ENCODE measurements at regions not wholly inside any gene's neighbourhood (a gene's known extent, or its start where the extent isn't known, plus 50 kb on each side); places are given as distances from the start of the nearest gene placed in this dataset.

GRCh38 chr1:84090447-84091245 lies 53.4 kb upstream of the PRKACB start:
- DNase-seq (ENCODE audit: low read depth in 2 of 2): no peak

- DNase-seq (ENCODE audit: low read depth in 2 of 2): no peak
These were observed 54.2 kb upstream of the PRKACB start for GRCh38 chr1:84089867-84090266.

- no peak for DNase-seq (ENCODE audit: low read depth in 2 of 2)
These were observed 54.6 kb upstream of the PRKACB start for GRCh38 chr1:84089465-84089864.

GRCh38 chr1:84086616-84087015 lies 57.5 kb upstream of the PRKACB start:
- no peak for DNase-seq (ENCODE audit: low read depth in 2 of 2)

GRCh38 chr1:84086189-84086588 lies 57.9 kb upstream of the PRKACB start:
- no peak for DNase-seq (ENCODE audit: low read depth in 2 of 2)

- no peak for DNase-seq (ENCODE audit: low read depth in 2 of 2)
These were observed 60.8 kb upstream of the PRKACB start for GRCh38 chr1:84083307-84083706.

- no peak for DNase-seq (ENCODE audit: low read depth in 2 of 2)
These were observed 65.2 kb upstream of the PRKACB start for GRCh38 chr1:84078842-84079202.

GRCh38 chr1:84078108-84078841 lies 65.8 kb upstream of the PRKACB start:
- DNase-seq (ENCODE audit: low read depth in 2 of 2): peak in 1 of 2 donors; percentile 6

- DNase-seq (ENCODE audit: low read depth in 2 of 2): peak; percentile 55 to 58
These were observed 66.5 kb upstream of the PRKACB start for GRCh38 chr1:84077476-84078107.

- DNase-seq (ENCODE audit: low read depth in 2 of 2): no peak
These were observed 70.8 kb upstream of the PRKACB start for GRCh38 chr1:84073266-84073665.

GRCh38 chr1:84069236-84069845 lies 70.4 kb upstream of the TTLL7 start:
- no peak for DNase-seq (ENCODE audit: low read depth in 2 of 2)

- DNase-seq (ENCODE audit: low read depth in 2 of 2): no peak
These were observed 63.6 kb upstream of the TTLL7 start for GRCh38 chr1:84062496-84062895.

- no peak for DNase-seq (ENCODE audit: low read depth in 2 of 2)
These were observed 62.4 kb upstream of the TTLL7 start for GRCh38 chr1:84061336-84061735.

- DNase-seq (ENCODE audit: low read depth in 2 of 2): no peak
These were observed 61.8 kb upstream of the TTLL7 start for GRCh38 chr1:84060781-84061180.

- DNase-seq (ENCODE audit: low read depth in 2 of 2): no peak
These were observed 49.9 kb upstream of the TTLL7 start for GRCh38 chr1:84048820-84049219.

Data from stimulated activated CD4-positive, alpha-beta T cell treated with anti-CD3 and anti-CD28 coated beads, Interleukin-4, amount 100 ng/mL, for 48 hours (primary cell).